Thymus (tissue), 11 donors: ENCODE measurements at regions not wholly inside any gene's neighbourhood (a gene's known extent, or its start where the extent isn't known, plus 50 kb on each side); places are given as distances from the start of the nearest gene placed in this dataset.
A peak's percentile ranks its signal among the peaks of the same experiment; 100 is the strongest.
"Not testable (repeated sequence)": the region's sequence is repeated elsewhere in the genome, so short reads cannot be mapped to it uniquely, and the experiment has no call there.

Experiments used
- DNase-seq, 9 donors: peaks; one replicate each; pipeline ENCODE4 v3.0.0-alpha.2; 2013; ENCODE audit warnings: low spot score in 9 of 9, low read depth in 6 of 9, missing footprints in 1 of 9
- H3K27ac ChIP-seq, 2 donors: one replicate each; pipeline ENCODE4 v1.5.1; 2013; ENCODE audit warnings: control low read depth in 1 of 2, low read depth in 1 of 2, low read length in 1 of 2, mild to moderate bottlenecking in 1 of 2, moderate library complexity in 1 of 2
- H3K27me3 ChIP-seq, 2 donors: one replicate each; pipeline ENCODE4 v1.5.1; 2013; ENCODE audit warnings: low read length in 1 of 2; ENCODE audit not compliant: control insufficient read depth in 2 of 2, insufficient read depth in 1 of 2
- H3K36me3 ChIP-seq, 2 donors: one replicate each; pipeline ENCODE4 v1.5.1; 2013; ENCODE audit warnings: low read length in 1 of 2, mild to moderate bottlenecking in 1 of 2, moderate library complexity in 1 of 2; ENCODE audit not compliant: control insufficient read depth in 2 of 2, insufficient read depth in 2 of 2
- H3K4me1 ChIP-seq, 2 donors: one replicate each; pipeline ENCODE4 v1.5.1; 2013; ENCODE audit warnings: low read length in 2 of 2; ENCODE audit not compliant: control insufficient read depth in 2 of 2, insufficient read depth in 2 of 2
- H3K4me3 ChIP-seq, 2 donors: one replicate each; pipeline ENCODE4 v1.5.1; 2013; ENCODE audit warnings: low read length in 2 of 2, control low read depth in 1 of 2, mild to moderate bottlenecking in 1 of 2
- H3K9me3 ChIP-seq, 2 donors: one replicate each; pipeline ENCODE4 v1.5.1; 2013; ENCODE audit warnings: low read length in 1 of 2, mild to moderate bottlenecking in 1 of 2; ENCODE audit not compliant: control insufficient read depth in 2 of 2, insufficient read depth in 1 of 2
- WGBS: extraction: QIAGEN DNeasy Blood & Tissue Kit; methylation state at CpG from one replicate; pipeline ENCODE4 v1.1.7; 2013; 5-methylcytosine and 5-hydroxymethylcytosine counted together
- donor health status: healthy.

DNA sequence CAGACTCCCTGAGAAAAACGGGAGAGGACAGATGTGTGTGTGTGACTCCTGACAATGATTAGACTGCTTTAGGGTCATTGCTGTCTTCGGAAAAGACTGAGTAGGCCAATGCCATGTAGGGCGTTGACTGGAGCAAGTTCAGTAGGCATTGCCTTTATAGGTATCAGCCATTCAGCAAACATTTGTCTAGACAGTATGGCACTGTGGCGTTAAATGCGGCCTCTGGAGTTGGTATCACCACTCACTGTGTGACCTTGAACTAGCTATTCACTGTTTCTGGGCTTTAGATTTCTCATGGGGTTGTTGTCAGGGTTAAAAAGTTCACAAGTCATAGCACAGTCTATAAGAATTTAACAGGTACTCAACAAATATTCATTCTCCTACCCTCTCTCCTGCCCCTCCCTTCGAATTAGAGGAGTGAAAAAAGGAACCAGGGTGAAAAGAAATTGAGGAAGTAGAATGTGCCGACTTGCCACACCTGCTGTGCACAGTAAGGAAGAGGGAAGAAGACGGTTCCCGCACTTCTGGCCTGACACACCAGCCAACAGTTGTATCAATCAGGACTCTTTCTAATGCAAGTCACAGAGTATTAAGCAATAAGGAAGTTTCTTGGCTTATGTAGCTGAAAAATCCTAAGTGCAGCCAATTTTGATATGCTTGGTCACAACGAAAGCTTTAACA lies 83.2 kb upstream of the PLAC8 start:
- WGBS, result 64% methylated on average over 10 of the region's 10 CpGs
- H3K36me3 ChIP-seq, result no peaks in the 10 kb centered on the region
- no peak overlapping the region for H3K27ac ChIP-seq
- no peaks in the 10 kb centered on the region for H3K9me3 ChIP-seq
- H3K4me1 ChIP-seq, result peaks cover 0 to 12% of the 10 kb centered on the region in 2 donors
- no peaks in the 10 kb centered on the region for H3K27me3 ChIP-seq
- DNase-seq, result no peak
- H3K4me3 ChIP-seq, result no peak overlapping the region

DNA sequence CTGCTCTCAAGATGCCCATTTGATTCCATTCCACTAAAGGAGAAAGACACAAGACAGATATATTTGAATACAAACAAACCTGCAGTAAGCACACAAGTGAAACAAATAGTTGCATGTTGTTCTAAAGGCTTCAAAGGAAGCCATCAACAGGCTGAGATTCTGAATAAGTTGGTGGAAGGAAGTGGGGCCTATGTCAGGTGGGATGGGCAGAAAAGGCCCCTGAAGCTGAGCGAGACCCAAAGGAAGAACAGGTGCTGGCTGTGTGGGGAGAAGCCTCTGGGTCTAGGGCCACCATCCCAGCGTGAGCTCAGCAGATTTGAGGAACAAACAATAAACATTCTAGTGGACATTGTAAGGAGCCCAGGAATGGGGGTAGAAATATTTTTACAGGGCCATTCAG lies 82.4 kb upstream of the PLAC8 start:
- H3K27me3 ChIP-seq, result no peaks in the 10 kb centered on the region
- H3K9me3 ChIP-seq, result no peaks in the 10 kb centered on the region
- no peaks in the 10 kb centered on the region for H3K36me3 ChIP-seq
- H3K27ac ChIP-seq, result peak overlapping the region in 1 of 2 donors; percentile 21
- peaks cover 0 to 12% of the 10 kb centered on the region in 2 donors for H3K4me1 ChIP-seq
- H3K4me3 ChIP-seq, result no peak overlapping the region
- WGBS, result 17% methylated on average over 2 of the region's 2 CpGs
- DNase-seq, result peak in 3 of 9 donors; percentile 31 to 66 (median 41)

DNA sequence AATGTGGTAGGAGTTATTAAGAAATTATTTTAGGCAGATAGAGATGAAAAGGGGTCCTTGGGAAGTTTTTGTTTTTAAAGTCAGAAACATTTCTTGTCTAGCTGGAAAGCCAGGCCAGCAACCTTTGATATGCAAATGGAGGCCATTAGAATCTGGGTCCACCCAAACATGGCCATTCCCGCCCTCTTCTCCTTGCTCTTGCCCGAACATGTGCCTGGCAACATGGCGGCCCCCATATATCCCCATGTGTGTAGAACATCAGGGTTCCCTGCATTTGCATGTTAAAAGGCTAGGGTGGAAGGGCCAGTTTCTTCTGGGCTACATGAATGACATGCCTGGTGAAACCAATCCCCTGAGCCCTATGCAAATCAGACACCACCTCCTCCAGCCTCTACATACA lies 80.7 kb upstream of the PLAC8 start:
- no peak overlapping the region for H3K4me3 ChIP-seq
- DNase-seq, result no peak
- H3K4me1 ChIP-seq, result peaks cover 0 to 12% of the 10 kb centered on the region in 2 donors
- no peaks in the 10 kb centered on the region for H3K36me3 ChIP-seq
- no peaks in the 10 kb centered on the region for H3K27me3 ChIP-seq
- no peak overlapping the region for H3K27ac ChIP-seq
- no peaks in the 10 kb centered on the region for H3K9me3 ChIP-seq
- 96% methylated on average over 3 of the region's 3 CpGs for WGBS

DNA sequence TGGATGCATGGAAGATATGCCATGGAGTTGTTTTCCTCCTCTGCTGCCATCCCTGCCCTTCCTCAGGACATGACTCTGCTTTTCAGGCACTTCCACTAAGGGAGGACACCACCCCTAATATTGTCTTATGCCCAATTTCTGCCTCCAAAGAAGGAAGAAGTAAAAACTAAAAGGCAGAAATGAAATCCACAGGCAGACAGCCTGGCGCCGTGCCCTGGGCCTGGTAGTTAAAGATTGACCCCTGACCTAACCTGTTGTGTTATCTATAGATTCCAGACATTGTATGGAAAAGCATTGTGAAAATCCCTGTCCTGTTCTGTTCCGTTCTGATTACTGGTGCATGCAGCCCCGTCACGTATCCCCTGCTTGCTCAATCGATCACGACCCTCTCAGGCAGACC lies 80.1 kb upstream of the PLAC8 start:
- H3K4me3 ChIP-seq, H3K27me3 ChIP-seq, H3K27ac ChIP-seq, H3K9me3 ChIP-seq, H3K36me3 ChIP-seq, DNase-seq: not testable (repeated sequence)
- peaks cover 0 to 12% of the 10 kb centered on the region in 2 donors for H3K4me1 ChIP-seq
- WGBS, result 85% methylated on average over 7 of the region's 7 CpGs

DNA sequence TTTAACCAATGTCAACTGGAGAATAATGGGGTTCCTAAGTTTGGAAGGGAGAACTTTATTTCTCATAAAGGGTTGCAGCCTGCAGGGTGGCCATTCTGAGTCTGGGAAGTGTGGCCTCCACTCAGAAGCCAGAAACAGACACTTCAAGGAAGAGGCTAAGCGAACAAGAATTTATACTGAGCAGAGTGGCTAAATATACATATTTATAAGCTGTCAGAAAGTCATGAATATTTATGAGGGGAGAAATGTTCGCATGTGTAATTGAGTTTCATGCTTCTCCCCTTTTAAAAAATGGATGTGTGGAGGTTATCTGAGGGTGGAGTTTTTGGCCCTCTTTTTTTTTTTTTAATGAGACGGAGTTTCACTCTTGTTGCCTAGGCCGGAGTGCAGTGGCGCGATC lies 78.1 kb upstream of the PLAC8 start:
- no peak overlapping the region for H3K27ac ChIP-seq
- no peak for DNase-seq
- no peak overlapping the region for H3K4me3 ChIP-seq
- H3K27me3 ChIP-seq, result no peaks in the 10 kb centered on the region
- no peaks in the 10 kb centered on the region for H3K9me3 ChIP-seq
- WGBS, result 89% methylated on average over 6 of the region's 6 CpGs
- peaks cover 0 to 12% of the 10 kb centered on the region in 2 donors for H3K4me1 ChIP-seq
- H3K36me3 ChIP-seq, result no peaks in the 10 kb centered on the region

DNA sequence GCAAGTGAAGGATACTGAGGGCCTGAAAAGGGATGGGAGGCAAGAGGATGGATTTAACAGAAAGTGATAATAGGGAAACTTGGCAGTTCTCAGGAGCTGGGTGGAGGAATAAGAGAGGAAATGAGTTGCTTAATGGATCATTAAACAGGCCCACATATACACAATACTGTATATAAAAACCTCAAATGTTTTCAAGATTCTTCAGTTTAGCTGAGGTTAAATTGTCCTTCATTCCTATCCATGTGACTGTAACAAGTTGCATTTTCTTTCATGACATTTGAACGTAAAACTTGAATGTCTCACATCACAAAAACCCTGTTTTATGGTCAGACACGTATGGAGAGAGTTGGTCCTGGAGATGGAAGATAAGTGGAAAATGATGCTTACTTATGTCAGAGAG lies 76.5 kb upstream of the PLAC8 start:
- Histone ChIP-seq H3K9me3 (no peaks in the 10 kb centered on the region), H3K27me3 (no peaks in the 10 kb centered on the region), H3K27ac (no peak overlapping the region), H3K36me3 (no peaks in the 10 kb centered on the region), H3K4me1 (no peaks in the 10 kb centered on the region), H3K4me3 (no peak overlapping the region)
- 97% methylated on average over 2 of the region's 2 CpGs for WGBS
- DNase-seq, result no peak

DNA sequence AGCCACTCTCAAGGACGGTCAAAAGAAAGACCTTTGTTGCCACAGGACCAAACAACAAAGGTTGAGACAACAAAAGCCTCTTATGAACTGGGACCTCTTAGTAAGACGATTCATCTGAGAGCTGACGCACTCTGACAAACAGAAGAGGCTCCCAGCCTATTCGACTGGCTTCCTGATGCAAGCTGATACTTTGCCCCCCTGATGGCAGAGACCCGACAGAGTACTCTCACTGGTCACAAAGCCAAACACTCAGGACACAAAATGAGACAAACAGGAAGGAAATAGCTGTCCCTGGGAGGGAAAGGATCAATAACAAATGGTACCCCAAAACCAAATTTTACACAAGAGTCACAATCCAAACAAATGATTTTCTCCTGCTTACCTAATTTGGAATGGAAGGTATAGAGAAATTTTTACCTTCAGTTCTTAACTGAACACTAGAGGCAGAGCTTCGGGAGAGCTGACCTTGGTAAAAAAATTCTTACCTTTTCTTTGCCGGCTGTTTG lies 75.2 kb upstream of the PLAC8 start:
- Histone ChIP-seq H3K4me1 (no peaks in the 10 kb centered on the region), H3K36me3 (no peaks in the 10 kb centered on the region), H3K4me3 (no peak overlapping the region), H3K9me3 (no peaks in the 10 kb centered on the region), H3K27me3 (no peaks in the 10 kb centered on the region), H3K27ac (no peak overlapping the region)
- no peak for DNase-seq
- 95% methylated on average over 7 of the region's 7 CpGs for WGBS

DNA sequence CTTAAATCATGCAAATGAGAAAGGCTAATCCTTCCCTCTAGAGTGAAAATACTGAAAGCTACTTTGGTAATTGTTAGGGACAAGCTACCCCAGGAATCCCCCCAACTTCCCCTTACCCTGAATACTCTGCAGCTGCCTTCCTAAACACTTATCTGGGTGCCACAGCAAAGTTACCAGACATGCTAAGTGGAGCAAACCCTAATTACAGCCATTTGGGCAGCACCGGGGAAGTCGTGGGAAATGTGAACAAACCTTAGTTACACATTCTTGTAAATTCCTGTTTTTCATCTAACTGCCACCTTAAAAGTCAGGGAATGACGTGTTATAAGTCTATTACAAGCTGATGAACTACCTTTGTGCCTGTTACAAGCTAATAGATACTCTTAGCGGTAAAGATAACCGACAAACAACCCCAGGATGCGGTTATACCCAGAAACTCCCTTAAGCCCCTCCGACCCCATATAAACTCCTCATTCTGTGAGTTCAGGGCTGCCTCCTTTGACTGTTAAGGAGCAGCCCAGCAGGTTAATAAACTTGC lies 66.0 kb upstream of the PLAC8 start:
- WGBS, result 63% methylated on average over 7 of the region's 7 CpGs
- H3K4me3 ChIP-seq, result no peak overlapping the region
- no peaks in the 10 kb centered on the region for H3K4me1 ChIP-seq
- DNase-seq, result no peak
- no peaks in the 10 kb centered on the region for H3K36me3 ChIP-seq
- no peaks in the 10 kb centered on the region for H3K27me3 ChIP-seq
- H3K9me3 ChIP-seq, result no peaks in the 10 kb centered on the region
- H3K27ac ChIP-seq, result no peak overlapping the region

DNA sequence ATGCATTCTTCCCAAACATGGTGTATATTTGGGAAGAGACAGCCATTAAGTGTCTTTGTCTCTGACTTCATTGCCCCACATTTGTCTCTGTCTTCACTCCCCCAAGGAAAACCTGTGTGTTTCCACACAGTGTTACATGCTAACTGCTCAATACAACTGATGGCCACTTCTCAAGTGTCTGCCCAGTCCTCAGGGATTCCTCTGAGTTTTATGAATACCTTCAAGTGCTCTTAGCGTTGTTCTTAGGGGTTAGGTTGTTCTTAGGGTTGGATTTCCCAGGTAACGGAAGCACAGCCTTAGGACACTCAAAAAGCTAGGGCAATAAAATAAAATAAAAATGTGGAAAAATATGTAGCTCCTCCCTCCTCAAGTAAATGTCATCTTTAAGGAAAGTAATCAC lies 64.7 kb upstream of the PLAC8 start:
- no peaks in the 10 kb centered on the region for H3K27me3 ChIP-seq
- no peaks in the 10 kb centered on the region for H3K4me1 ChIP-seq
- no peaks in the 10 kb centered on the region for H3K36me3 ChIP-seq
- H3K9me3 ChIP-seq, result no peaks in the 10 kb centered on the region
- no peak overlapping the region for H3K4me3 ChIP-seq
- DNase-seq, result no peak
- WGBS, result 70% methylated on average over 2 of the region's 2 CpGs
- H3K27ac ChIP-seq, result no peak overlapping the region
